ENCODE measurements at regions not wholly inside any gene's neighbourhood (a gene's known extent, or its start where the extent isn't known, plus 50 kb on each side); places are given as distances from the start of the nearest gene placed in this dataset.

DNA sequence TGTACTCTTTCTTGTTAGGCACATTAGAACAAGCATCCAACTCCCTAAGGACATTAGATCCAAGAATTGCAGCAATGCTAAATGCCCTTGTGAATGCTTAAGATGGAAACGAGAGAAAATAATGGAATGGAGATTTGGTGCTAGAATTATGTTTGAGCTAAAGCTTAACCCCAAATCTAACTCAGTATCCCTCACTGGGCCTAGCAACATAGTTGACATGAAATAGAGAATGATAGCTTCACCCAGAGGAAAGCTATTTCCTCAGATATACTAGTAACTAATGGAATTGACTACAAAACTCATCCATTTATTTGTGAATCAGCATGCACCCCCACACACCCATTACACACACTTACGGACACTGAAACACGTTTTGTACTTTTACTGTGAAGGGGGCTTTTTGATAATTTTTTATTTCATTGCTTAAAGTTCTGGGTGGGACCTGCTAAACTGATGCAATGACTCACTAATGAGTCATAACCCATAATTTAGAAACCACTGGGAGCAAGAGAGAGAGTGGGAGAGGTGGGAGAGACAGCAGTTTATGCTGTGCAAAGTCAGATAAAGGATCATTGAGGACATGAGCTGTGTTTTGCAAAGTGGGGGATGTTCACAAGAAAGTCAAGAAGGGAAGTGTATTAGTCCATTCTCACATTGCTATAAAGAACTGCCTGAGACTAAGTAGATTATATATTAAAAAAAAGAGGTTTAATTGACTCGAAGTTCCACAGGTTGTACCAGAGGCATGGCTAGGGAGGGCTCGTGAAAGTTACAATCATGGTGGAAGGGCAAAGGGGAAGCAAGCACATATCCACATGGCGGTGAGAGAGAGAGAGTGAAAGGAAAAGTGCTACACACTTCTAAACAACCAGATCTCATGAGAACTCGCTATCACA is 382.7 kb downstream of the SFMBT2 start:
- TF ChIP-seq, protein P1, sequence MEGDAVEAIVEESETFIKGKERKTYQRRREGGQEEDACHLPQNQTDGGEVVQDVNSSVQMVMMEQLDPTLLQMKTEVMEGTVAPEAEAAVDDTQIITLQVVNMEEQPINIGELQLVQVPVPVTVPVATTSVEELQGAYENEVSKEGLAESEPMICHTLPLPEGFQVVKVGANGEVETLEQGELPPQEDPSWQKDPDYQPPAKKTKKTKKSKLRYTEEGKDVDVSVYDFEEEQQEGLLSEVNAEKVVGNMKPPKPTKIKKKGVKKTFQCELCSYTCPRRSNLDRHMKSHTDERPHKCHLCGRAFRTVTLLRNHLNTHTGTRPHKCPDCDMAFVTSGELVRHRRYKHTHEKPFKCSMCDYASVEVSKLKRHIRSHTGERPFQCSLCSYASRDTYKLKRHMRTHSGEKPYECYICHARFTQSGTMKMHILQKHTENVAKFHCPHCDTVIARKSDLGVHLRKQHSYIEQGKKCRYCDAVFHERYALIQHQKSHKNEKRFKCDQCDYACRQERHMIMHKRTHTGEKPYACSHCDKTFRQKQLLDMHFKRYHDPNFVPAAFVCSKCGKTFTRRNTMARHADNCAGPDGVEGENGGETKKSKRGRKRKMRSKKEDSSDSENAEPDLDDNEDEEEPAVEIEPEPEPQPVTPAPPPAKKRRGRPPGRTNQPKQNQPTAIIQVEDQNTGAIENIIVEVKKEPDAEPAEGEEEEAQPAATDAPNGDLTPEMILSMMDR (IDR thresholded peaks at IDR 0.05) = no peak
- TF ChIP-seq POLR2A (IDR thresholded peaks at IDR 0.05) = no peak
